ENCODE measurements at regions not wholly inside any gene's neighbourhood (a gene's known extent, or its start where the extent isn't known, plus 50 kb on each side); places are given as distances from the start of the nearest gene placed in this dataset.

- in situ Hi-C loops (cut with HindIII; ENCODE audit: low sequenced_read_pairs): no loop called here
- DNase-seq (ENCODE audit: low read depth): no peak
These were observed 131.1 kb upstream of the SHH start for GRCh38 chr7:155943251-155943899.

GRCh38 chr7:155942226-155942950 is 130.1 kb upstream of the SHH start:
- no peak for DNase-seq (ENCODE audit: low read depth)
- in situ Hi-C loops (cut with HindIII; ENCODE audit: low sequenced_read_pairs): no loop called here
- no peak for TF ChIP-seq CTCF (IDR thresholded peaks at IDR 0.05; ENCODE audit: low read depth, low read length, missing control alignments)
- no peak overlapping the region for H3K4me3 ChIP-seq (ENCODE audit: low read depth, low read length)

More at GRCh38 chr7:155943251-155943899, 131.1 kb upstream of the SHH start:
- no peak for TF ChIP-seq CTCF (IDR thresholded peaks at IDR 0.05; ENCODE audit: low read depth, low read length, missing control alignments)
- H3K4me3 ChIP-seq (ENCODE audit: low read depth, low read length): no peak overlapping the region

GRCh38 chr7:155941688-155942087 is 129.4 kb upstream of the SHH start:
- TF ChIP-seq CTCF (IDR thresholded peaks at IDR 0.05; ENCODE audit: low read depth, low read length, missing control alignments): no peak
- H3K4me3 ChIP-seq (ENCODE audit: low read depth, low read length): no peak overlapping the region
- in situ Hi-C loops (cut with HindIII; ENCODE audit: low sequenced_read_pairs): no loop called here
- no peak for DNase-seq (ENCODE audit: low read depth)

- DNase-seq (ENCODE audit: low read depth): no peak
- in situ Hi-C loops (cut with HindIII; ENCODE audit: low sequenced_read_pairs): no loop called here
These were observed 127.1 kb upstream of the SHH start for GRCh38 chr7:155939350-155939749.

GRCh38 chr7:155938129-155938528 is 125.9 kb upstream of the SHH start:
- TF ChIP-seq CTCF (IDR thresholded peaks at IDR 0.05; ENCODE audit: low read depth, low read length, missing control alignments): no peak
- in situ Hi-C loops (cut with HindIII; ENCODE audit: low sequenced_read_pairs): no loop called here

More at GRCh38 chr7:155939350-155939749, 127.1 kb upstream of the SHH start:
- TF ChIP-seq CTCF (IDR thresholded peaks at IDR 0.05; ENCODE audit: low read depth, low read length, missing control alignments): no peak
- no peak overlapping the region for H3K4me3 ChIP-seq (ENCODE audit: low read depth, low read length)

GRCh38 chr7:155935726-155936125 is 123.5 kb upstream of the SHH start:
- H3K4me3 ChIP-seq (ENCODE audit: low read depth, low read length): no peak overlapping the region
- in situ Hi-C loops (cut with HindIII; ENCODE audit: low sequenced_read_pairs): no loop called here
- DNase-seq (ENCODE audit: low read depth): no peak
- TF ChIP-seq CTCF (IDR thresholded peaks at IDR 0.05; ENCODE audit: low read depth, low read length, missing control alignments): no peak

More at GRCh38 chr7:155938129-155938528, 125.9 kb upstream of the SHH start:
- no peak for DNase-seq (ENCODE audit: low read depth)
- H3K4me3 ChIP-seq (ENCODE audit: low read depth, low read length): no peak overlapping the region

Measured in astrocyte of the cerebellum (primary cell).